GM23338 (cell line): ENCODE measurements at regions not wholly inside any gene's neighbourhood (a gene's known extent, or its start where the extent isn't known, plus 50 kb on each side); places are given as distances from the start of the nearest gene placed in this dataset.

Experiments
- CREB1 ChIP-seq: fragments of 250-450 bp; sonication (Bioruptor Pico); IDR thresholded peaks from 2 replicates; pipeline ENCODE4 v1.5.0; 2020; ENCODE audit warnings: low read depth, mild to moderate bottlenecking, moderate library complexity
- CTCF ChIP-seq, 2 experiments: fragments of 200-600 bp in 1 of 2; sonication (generic) in 1 of 2; conservative IDR thresholded peaks; 2 replicates each; pipeline versions ENCODE4 v1.5.1 to v1.6.1; 2016 to 2017; ENCODE audit warnings: antibody characterized with exemption in 2 of 2, low read depth in 2 of 2, mild to moderate bottlenecking in 2 of 2, moderate library complexity in 1 of 2
- ETS1 ChIP-seq: IDR thresholded peaks from 2 replicates; pipeline ENCODE4 v1.6.1; 2016; ENCODE audit warnings: antibody characterized with exemption
- EZH2 ChIP-seq: fragments of 200-600 bp; sonication (generic); IDR thresholded peaks from one replicate; pipeline ENCODE4 v1.8.0; 2017; ENCODE audit warnings: antibody characterized with exemption, mild to moderate bottlenecking, low read depth; ENCODE audit not compliant: unreplicated experiment
- EZH2phosphoT487 ChIP-seq: fragments of 200-600 bp; sonication (generic); IDR thresholded peaks from one replicate; pipeline ENCODE4 v1.8.1; 2018; ENCODE audit warnings: antibody characterized with exemption; ENCODE audit not compliant: unreplicated experiment
- JUNB ChIP-seq: IDR thresholded peaks from one replicate; pipeline ENCODE4 v1.6.1; 2016; ENCODE audit warnings: antibody characterized with exemption; ENCODE audit not compliant: unreplicated experiment
- NANOG ChIP-seq: IDR thresholded peaks from 2 replicates; pipeline ENCODE4 v1.6.1; 2016; ENCODE audit warnings: antibody characterized with exemption, borderline replicate concordance
- POLR2AphosphoS5 ChIP-seq: IDR thresholded peaks from 2 replicates; pipeline ENCODE4 v1.6.1; 2016; ENCODE audit warnings: antibody characterized with exemption, low read depth
- REST ChIP-seq: IDR thresholded peaks from one replicate; pipeline ENCODE4 v1.6.1; 2018; ENCODE audit warnings: antibody characterized with exemption; ENCODE audit not compliant: unreplicated experiment
- STAT1 ChIP-seq: IDR thresholded peaks from one replicate; pipeline ENCODE4 v1.6.1; 2016; ENCODE audit warnings: antibody characterized with exemption; ENCODE audit not compliant: unreplicated experiment
- ZNF114 ChIP-seq: fragments of 250-450 bp; sonication (Bioruptor Pico); IDR thresholded peaks from 2 replicates; pipeline ENCODE4 v1.5.0; 2020; ENCODE audit warnings: mild to moderate bottlenecking, moderate library complexity
- ZNF331 ChIP-seq: fragments of 250-450 bp; sonication (Bioruptor Pico); IDR thresholded peaks from 2 replicates; pipeline ENCODE4 v1.5.0; 2020; ENCODE audit warnings: low read depth, mild to moderate bottlenecking, moderate library complexity

- TF ChIP-seq CTCF (conservative IDR thresholded peaks at IDR 0.05; ENCODE audit: low read depth in 2 of 2) (no peak), REST (no peak), STAT1 (no peak), NANOG (no peak), POLR2AphosphoS5 (no peak), ZNF114 (CRISPR knock-in tag) (no peak), EZH2phosphoT487 (no peak), CREB1 (no peak), EZH2 (no peak), ZNF331 (no peak), JUNB (no peak), ETS1 (no peak)
Measured at GRCh38 chr16:65500919-65501318, 379.1 kb upstream of the CDH11 start.
